ENCODE measurements at regions not wholly inside any gene's neighbourhood (a gene's known extent, or its start where the extent isn't known, plus 50 kb on each side); places are given as distances from the start of the nearest gene placed in this dataset.

DNA sequence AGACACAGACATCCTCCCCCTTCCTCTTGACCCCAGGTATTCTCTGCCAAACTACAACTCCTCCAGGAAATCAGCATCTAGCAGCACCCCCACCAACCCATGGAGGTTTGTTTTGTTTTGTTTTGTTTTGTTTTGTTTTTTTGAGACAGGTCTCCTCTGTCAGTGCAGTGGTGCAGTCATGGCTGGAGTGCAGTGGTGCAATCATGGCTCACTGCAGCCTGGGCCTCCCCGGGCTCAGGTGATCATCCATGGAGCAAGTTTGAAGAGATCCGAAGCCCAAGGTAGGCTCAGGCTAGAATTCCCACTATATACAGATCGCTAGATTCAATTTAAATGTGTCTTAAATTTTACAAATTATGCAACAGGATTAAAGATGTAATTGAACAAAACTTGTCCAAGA lies 518.2 kb upstream of the ARID1B start (continued):
- TF ChIP-seq POLR2AphosphoS5 (IDR thresholded peaks at IDR 0.05; ENCODE audit: low read depth, low read length) (no peak), CBX3 (IDR thresholded peaks at IDR 0.05; ENCODE audit: low read depth) (no peak), ZNF274 (IDR thresholded peaks at IDR 0.05; ENCODE audit: low read depth, low read length) (no peak), RAD21 (IDR thresholded peaks at IDR 0.05; ENCODE audit: low read depth) (no peak), EZH2 (IDR thresholded peaks at IDR 0.05) (no peak), YY1 (IDR thresholded peaks at IDR 0.05; ENCODE audit: extremely low read depth, insufficient replicate concordance, low read depth, low read length) (no peak), FOSL1 (IDR thresholded peaks at IDR 0.05; ENCODE audit: low read depth) (no peak)
- TF ChIP-seq, protein P1, sequence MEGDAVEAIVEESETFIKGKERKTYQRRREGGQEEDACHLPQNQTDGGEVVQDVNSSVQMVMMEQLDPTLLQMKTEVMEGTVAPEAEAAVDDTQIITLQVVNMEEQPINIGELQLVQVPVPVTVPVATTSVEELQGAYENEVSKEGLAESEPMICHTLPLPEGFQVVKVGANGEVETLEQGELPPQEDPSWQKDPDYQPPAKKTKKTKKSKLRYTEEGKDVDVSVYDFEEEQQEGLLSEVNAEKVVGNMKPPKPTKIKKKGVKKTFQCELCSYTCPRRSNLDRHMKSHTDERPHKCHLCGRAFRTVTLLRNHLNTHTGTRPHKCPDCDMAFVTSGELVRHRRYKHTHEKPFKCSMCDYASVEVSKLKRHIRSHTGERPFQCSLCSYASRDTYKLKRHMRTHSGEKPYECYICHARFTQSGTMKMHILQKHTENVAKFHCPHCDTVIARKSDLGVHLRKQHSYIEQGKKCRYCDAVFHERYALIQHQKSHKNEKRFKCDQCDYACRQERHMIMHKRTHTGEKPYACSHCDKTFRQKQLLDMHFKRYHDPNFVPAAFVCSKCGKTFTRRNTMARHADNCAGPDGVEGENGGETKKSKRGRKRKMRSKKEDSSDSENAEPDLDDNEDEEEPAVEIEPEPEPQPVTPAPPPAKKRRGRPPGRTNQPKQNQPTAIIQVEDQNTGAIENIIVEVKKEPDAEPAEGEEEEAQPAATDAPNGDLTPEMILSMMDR (IDR thresholded peaks at IDR 0.05 in 2 of 3, conservative IDR thresholded peaks at IDR 0.05 in 1 of 3; ENCODE audit: borderline replicate concordance in 1 of 3, insufficient read depth in 1 of 3, low read depth in 2 of 3, low read length in 2 of 3): no peak

DNA sequence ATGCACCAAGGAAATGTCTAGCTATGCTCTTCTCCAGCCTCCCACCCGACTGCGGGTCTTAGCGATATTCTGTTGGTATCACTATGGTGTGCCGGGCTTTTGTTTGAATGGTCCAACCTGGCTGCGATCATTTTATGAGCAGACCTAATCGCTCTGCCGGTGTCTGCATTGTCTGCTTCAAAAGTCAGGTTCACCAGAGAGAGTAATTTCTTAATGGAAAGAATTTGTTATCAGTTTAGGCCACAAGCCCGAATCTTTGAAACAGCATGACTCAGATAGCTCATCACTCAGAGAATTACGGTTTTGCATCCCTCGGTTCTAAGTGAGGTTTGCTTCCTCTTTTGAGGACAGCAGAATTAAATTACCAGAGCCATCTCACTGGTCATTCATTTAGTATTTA lies 521.0 kb upstream of the ARID1B start:
- no peak overlapping the region for H3K4me2 ChIP-seq (ENCODE audit: low read length)
- BruUV-seq (replicated peaks): no TSS peak
- ATAC-seq (no peak), DNase-seq (ENCODE audit: low read depth, low spot score) (no peak)
- H3K27ac ChIP-seq (ENCODE audit: low read depth, low read length): no peak overlapping the region
- ChIA-PET RAD21 (ENCODE audit: low non-redundant PET in 1 of 2, low total read pairs in 2 of 2, uncharacterized antibody in 2 of 2, unreplicated experiment in 2 of 2) (no interaction called here), POLR2A (no interaction called here), CTCF (no interaction called here)
- H3K27me3 ChIP-seq (ENCODE audit: insufficient read depth, low read length): no peaks in the 10 kb centered on the region
- H3K36me3 ChIP-seq (ENCODE audit: control insufficient read depth in 1 of 2, insufficient read depth in 2 of 2, low read length in 2 of 2): no peaks in the 10 kb centered on the region
- no peaks in the 10 kb centered on the region for H3K9me3 ChIP-seq (ENCODE audit: control insufficient read depth in 1 of 2, insufficient read depth in 1 of 2, low read depth in 1 of 2, low read length in 2 of 2)
- H2AFZ ChIP-seq (ENCODE audit: low read depth, low read length, poor library complexity, severe bottlenecking): no peak overlapping the region
- no peak overlapping the region for H3K4me3 ChIP-seq (replicated peaks in 1 of 2; ENCODE audit: low read depth in 1 of 2, low read length in 2 of 2)
- H3K9ac ChIP-seq (ENCODE audit: low read length): no peak overlapping the region
- no peaks in the 10 kb centered on the region for H3K9me2 ChIP-seq (ENCODE audit: insufficient read depth)
- H3K4me1 ChIP-seq (ENCODE audit: control insufficient read depth in 1 of 2, insufficient read depth in 2 of 2, low read length in 2 of 2): no peaks in the 10 kb centered on the region
- H4K20me1 ChIP-seq (ENCODE audit: insufficient read depth): no peaks in the 10 kb centered on the region
- intact Hi-C loops (cut with micrococcal nuclease): no loop called here
- H3K79me2 ChIP-seq (ENCODE audit: insufficient read depth, low read length): no peaks in the 10 kb centered on the region
- TF ChIP-seq TCF7L2 (IDR thresholded peaks at IDR 0.05; ENCODE audit: borderline replicate concordance, extremely low read depth, insufficient read depth, insufficient read length): no peak
- TF ChIP-seq, protein P2, sequence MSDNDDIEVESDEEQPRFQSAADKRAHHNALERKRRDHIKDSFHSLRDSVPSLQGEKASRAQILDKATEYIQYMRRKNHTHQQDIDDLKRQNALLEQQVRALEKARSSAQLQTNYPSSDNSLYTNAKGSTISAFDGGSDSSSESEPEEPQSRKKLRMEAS (IDR thresholded peaks at IDR 0.05): no peak
- no peak for TF ChIP-seq ELF1 (IDR thresholded peaks at IDR 0.05; ENCODE audit: borderline replicate concordance, low read depth)
- no peak for TF ChIP-seq POLR2AphosphoS5 (IDR thresholded peaks at IDR 0.05; ENCODE audit: low read depth, low read length)
- TF ChIP-seq CBX3 (IDR thresholded peaks at IDR 0.05; ENCODE audit: low read depth): no peak
- TF ChIP-seq, protein P1 (IDR thresholded peaks at IDR 0.05 in 2 of 3, conservative IDR thresholded peaks at IDR 0.05 in 1 of 3; ENCODE audit: borderline replicate concordance in 1 of 3, insufficient read depth in 1 of 3, low read depth in 2 of 3, low read length in 2 of 3): no peak
- TF ChIP-seq EZH2phosphoT487 (IDR thresholded peaks at IDR 0.05; ENCODE audit: borderline replicate concordance): no peak
- no peak for TF ChIP-seq SP1 (IDR thresholded peaks at IDR 0.05; ENCODE audit: low read depth)
- TF ChIP-seq ATF3 (IDR thresholded peaks at IDR 0.05): no peak
- TF ChIP-seq REST (IDR thresholded peaks at IDR 0.05; ENCODE audit: low read depth): no peak
- no peak for TF ChIP-seq ZFX (IDR thresholded peaks at IDR 0.05)
- TF ChIP-seq CEBPB (IDR thresholded peaks at IDR 0.05; ENCODE audit: low read depth): no peak
- no peak for TF ChIP-seq SRF (IDR thresholded peaks at IDR 0.05; ENCODE audit: low read depth)
